ENCODE measurements at regions not wholly inside any gene's neighbourhood (a gene's known extent, or its start where the extent isn't known, plus 50 kb on each side); places are given as distances from the start of the nearest gene placed in this dataset.
"Not testable (repeated sequence)": the region's sequence is repeated elsewhere in the genome, so short reads cannot be mapped to it uniquely, and the experiment has no call there.

DNA sequence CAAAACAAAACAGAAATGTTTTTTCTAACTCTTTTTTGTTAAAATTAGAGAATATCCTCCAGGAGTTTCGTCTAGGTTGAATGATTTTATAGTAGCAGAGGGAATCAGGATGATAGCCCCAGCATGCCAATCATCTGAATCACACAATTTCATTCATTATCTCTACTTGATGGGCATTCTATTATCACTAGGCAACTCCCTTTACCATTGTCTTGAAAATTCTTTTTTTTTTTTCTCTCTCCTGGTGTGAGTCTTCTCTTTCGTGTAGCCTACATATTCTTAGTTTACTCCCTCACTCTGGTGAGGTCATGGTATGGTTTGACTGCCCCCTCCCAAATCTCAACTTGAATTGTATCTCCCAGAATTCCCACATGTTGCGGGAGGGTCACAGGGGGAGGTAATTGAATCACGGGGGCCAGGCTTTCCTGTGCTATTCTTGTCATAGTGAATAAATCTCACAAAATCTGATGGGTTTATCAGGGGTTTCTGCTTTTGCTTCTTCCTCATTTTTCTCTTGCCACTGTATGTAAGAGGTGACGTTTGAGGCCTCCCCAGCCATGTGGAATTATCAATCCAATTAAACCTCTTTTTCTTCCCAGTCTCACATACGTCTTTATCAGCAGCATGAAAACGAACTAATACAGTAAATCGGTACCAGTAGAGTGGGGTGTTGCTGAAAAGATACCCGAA is 105.0 kb downstream of the OTUD1 start:
- DNase-seq (ENCODE audit: low read depth in 2 of 2), result no peak

DNA sequence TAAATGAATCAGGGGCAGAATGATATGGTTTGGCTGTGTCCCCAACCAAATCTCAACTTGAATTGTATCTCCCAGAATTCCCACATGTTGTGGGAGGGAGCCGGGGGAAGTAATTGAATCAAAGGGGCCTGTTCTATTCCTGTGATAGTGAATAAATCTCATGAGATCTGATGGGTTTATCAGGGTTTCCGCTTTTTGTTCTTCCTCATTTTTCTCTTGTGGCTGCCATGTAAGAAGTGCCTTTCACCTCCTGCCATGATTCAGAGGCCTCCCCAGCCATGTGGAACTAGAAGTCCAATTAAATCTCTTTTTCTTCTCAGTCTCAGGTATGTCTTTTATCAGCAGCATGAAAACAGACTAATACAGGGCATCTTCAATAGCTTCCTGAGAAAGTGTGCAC is 107.0 kb downstream of the OTUD1 start:
- not testable (repeated sequence) for DNase-seq (ENCODE audit: low read depth in 2 of 2)

GRCh38 chr10:23556727-23557440 is 118.0 kb downstream of the OTUD1 start:
- peak in 1 of 2 donors; percentile 23 for DNase-seq (ENCODE audit: low read depth in 2 of 2)

DNA sequence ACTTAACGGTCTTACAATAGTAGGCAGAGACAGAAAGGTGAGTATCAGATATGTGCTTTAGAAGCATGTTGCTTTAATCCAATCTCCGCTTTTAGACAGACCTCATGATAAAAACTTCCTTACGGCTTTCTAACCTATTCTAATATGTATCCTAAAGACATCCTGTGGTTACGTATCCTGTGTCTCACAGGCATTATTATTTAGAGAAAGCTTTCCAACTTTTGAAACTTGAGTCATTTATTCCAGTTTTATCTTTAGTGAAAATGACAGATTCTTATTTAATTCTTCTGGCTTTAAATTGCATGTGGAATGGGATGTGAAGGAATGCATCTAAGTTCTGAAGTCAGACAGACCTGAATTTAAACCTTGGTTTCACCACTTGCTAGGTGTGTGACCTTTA is 118.9 kb downstream of the OTUD1 start:
- no peak for DNase-seq (ENCODE audit: low read depth in 2 of 2)

DNA sequence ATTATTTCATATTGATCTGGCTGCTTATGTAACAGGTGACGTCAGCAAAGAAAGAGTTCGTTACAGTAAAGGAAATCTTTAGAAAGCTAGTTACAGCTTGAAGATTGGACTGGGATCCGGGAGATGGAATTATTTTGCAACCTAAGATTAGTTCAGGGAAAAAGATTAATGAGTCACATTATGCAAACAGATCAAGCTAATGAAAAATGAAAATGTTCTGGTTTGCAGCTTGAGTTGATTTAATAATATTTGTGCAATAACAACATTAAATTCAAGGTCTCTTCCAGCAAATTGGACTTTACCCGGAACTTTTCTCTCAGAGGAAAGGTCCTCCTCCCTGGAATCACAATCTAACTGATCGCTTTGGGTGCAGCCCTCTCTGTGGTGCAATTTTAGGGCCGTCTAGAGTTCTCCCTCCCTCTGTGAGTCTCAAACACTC is 119.5 kb downstream of the OTUD1 start:
- no peak for DNase-seq (ENCODE audit: low read depth in 2 of 2)

- DNase-seq (ENCODE audit: low read depth in 2 of 2), result peak in 1 of 2 donors; percentile 7
These were observed 130.1 kb downstream of the OTUD1 start for GRCh38 chr10:23568996-23569395.

- DNase-seq (ENCODE audit: low read depth in 2 of 2), result no peak
These were observed 133.0 kb downstream of the OTUD1 start for GRCh38 chr10:23571884-23572283.

DNA sequence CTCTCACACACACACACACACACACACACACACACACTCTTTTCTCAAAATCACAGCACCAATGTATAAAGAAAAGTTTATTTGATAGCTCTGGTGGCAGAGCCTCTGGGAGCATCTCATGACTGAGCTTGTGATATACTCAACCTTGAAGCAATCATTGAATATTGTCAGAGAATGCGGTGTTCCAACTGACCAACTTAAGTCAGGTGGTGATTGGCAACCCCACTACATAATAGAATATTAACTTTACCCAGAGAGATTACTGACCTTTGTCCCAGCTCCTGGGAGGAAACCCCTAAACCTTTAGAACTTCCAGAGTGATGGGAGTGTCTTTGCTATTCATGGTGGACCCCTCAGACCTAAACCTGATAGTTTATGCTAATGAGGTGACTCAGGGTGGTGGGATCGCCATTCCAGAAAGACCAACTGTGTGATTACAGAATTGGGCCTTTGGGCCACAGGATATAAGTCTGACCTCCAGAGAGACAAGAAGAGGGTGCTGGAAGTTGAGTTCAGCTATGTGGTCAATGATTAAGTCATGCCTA is 143.1 kb downstream of the OTUD1 start:
- no peak for DNase-seq (ENCODE audit: low read depth in 2 of 2)

DNA sequence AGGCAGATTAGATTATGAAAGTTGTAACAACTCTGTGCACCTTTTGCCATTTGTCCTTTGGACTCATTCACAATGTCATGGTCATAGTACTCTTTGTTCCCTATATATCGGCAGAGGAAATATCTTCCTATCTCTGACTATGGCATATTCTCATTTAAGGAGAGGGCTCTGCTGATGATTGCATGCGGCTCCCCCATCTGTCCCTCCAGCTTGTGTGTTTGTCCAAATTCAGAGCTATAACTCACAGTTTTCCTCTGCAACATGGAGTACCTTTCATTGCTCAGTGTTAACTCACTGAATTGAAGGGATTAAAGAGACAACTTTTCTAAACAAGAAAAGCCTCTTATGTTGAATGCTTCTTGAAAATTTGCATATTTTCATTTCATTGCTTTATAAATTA is 145.5 kb downstream of the OTUD1 start:
- DNase-seq (ENCODE audit: low read depth in 2 of 2), result no peak

GRCh38 chr10:23585186-23585585 is 146.3 kb downstream of the OTUD1 start:
- no peak for DNase-seq (ENCODE audit: low read depth in 2 of 2)

- no peak for DNase-seq (ENCODE audit: low read depth in 2 of 2)
These were observed 146.8 kb downstream of the OTUD1 start for GRCh38 chr10:23585666-23586065.

DNA sequence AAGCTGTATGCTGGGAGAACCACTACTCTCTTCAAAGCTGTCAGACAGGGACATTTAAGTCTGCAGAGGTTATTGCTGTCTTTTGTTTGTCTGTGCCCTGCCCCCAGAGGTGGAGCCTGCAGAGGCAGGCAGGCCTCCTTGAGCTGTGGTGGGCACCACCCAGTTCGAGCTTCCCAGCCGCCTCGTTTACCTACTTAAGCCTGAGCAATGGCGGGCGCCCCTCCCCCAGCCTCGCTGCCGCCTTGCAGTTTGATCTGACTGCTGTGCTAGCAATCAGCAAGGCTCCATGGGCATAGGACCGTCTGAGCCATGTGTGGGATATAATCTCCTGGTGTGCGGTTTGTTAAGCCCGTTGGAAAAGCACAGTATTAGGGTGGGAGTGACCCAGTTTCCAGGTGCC is 156.4 kb downstream of the OTUD1 start:
- not testable (repeated sequence) for DNase-seq (ENCODE audit: low read depth in 2 of 2)

DNA sequence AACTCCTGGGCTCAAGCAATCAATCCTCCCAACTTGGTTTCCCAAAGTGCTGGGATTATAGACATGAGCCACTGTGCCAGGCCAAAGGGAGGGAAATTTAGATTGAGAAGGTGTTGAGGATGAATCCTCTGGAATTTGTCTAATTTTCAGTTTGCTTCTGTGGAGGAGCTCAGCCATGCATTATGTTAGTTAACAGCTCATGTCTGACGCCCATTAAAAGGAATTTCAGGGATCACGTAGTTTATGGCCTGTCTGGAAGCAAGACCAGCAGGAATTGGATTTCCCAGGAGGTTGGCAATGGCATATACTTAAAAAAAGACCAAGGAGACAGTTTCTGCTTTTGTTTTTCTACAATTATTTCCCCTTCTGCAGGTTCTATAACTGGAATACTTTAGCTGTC is 165.7 kb downstream of the OTUD1 start:
- no peak for DNase-seq (ENCODE audit: low read depth in 2 of 2)

DNA sequence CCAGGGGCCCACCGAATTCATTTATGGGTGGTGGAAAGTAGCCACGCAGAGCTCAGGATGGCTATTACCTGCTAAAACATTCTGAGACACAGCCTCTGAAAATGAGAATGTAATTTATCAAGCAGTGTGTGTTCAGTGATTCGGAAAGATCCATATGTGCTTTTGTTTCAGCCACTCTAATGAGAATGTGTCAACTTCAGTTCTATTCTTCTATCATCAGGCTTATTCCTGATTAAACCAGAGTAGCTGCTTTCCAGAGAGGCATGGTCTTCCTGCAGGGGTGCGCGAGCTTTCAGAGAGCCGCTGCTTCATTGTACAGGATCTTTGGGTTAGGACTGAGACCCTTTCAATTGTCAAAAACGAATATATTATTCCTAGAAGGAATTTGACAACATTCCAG is 167.6 kb downstream of the OTUD1 start:
- no peak for DNase-seq (ENCODE audit: low read depth in 2 of 2)

- DNase-seq (ENCODE audit: low read depth in 2 of 2), result no peak
These were observed 170.1 kb downstream of the OTUD1 start for GRCh38 chr10:23608926-23609325.

GRCh38 chr10:23610626-23611307 is 171.9 kb downstream of the OTUD1 start:
- no peak for DNase-seq (ENCODE audit: low read depth in 2 of 2)

DNA sequence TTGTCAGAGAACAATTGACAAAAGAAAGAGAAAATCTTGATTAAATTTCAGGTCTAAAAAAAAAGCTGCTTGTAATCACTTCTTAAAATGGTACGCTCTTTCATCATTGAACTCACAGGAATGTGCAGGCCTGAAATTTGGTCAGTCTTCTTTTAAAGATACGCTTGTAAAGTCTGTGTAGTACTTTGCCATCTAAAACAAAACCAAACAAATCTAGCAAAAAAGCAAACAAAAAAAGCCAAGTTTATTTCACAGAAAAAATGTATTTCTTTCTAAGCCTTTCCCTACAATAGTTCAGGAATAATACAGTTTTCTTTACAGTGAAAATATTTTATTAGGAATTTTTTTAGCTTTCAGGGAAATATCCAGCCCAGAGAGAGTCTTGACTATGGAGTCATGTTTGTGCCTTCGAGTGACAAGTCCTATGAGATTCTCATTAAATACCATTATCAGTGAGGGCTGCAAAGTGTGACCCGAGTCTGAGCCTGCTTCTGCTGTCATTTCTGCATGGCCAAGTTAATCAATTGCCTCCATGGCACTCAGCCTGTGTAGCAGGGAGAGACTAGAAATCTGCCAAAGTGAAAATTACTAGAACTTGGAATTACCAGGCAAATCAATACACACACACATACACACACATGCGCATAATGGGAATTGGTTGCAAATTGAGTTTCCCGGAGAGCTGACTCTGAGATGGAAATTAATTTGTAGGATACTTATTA is 172.6 kb downstream of the OTUD1 start:
- DNase-seq (ENCODE audit: low read depth in 2 of 2), result no peak

GRCh38 chr10:23613900-23614299 is 175.0 kb downstream of the OTUD1 start:
- no peak for DNase-seq (ENCODE audit: low read depth in 2 of 2)

DNA sequence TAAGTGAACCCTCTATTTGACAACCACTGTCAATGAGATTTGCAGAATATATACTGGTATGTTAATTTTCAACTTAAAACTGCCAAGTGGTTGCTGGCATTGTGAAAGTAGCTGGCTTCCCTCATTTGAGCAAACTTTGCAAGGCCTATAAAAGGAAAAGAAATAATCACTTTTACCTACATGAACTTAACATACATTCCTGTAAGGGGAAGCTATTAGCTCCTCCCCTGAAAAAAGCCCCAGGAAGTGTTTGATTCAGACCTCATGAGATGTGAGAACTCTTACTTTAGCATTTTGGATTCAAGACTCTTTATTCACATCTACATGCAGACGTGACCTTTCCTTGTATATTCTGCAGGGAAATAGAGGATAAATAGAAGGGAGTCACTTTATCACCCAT is 175.6 kb downstream of the OTUD1 start:
- no peak for DNase-seq (ENCODE audit: low read depth in 2 of 2)

DNA sequence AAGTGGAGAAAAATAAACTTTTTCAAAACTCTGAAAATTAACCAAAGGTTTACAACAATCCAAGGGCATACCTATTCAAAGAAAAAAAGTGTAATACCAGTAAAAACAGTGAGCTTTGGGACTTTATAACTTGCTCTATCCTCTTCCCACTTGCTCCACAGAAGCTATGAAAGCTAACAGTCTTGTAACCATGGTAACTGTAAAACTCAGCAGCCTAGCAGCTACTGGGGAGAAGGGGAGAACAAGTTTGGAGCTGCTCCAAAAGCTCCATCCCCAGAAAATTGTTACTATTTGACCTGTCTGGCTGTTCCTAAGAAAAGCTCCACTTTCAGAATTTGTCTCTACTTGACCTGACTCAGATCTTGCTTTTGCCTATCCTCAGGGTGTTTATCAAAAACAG is 191.5 kb downstream of the OTUD1 start:
- DNase-seq (ENCODE audit: low read depth in 2 of 2), result no peak

DNA sequence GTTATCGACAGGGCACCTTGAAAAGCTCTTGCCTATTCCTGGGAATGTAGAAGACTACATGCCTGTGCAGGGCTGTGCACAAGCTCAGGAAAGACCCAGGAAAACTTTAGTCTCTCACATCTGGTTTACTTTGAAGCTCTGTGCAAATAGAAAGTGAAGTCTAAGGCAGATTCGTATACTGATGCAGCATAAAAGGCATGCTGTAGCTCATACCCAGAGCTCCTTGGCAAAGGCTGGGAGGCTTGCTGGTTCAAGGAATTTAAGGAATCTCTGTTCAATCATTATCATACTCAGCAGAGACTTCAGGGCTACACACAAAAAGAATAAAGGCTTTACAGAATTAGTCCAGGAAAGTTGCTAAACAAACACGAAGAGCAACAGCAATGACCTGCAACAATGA is 192.0 kb downstream of the OTUD1 start:
- no peak for DNase-seq (ENCODE audit: low read depth in 2 of 2)
